ENCODE measurements at regions not wholly inside any gene's neighbourhood (a gene's known extent, or its start where the extent isn't known, plus 50 kb on each side); places are given as distances from the start of the nearest gene placed in this dataset.
"Not testable (repeated sequence)": the region's sequence is repeated elsewhere in the genome, so short reads cannot be mapped to it uniquely, and the experiment has no call there.

DNA sequence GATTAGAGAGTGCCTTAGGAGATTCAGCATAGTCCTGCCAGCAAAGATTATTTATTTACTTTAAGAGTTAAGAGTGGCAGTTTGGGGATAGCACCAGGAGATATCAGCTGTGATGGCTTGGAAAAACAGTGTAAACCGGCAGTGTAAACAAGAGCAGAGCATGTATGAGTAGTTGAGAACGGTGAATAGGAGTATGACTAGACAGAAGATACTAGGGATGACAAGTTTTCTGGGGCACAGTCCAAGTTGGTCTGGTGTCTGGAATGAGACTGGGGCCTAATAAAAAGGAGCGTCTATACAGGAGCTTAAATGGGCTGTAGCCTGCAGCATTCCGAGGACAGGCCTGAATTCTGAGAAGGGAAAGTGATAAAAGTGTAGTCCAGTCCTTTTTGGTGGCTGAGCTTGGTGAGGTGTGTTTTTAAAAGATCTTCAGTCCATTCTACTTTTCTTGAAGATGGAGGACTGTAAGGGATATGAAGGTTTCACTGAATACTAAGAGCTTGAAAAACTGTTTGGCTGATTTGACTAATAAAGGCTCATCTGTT is 117.8 kb downstream of the TLR5 start:
- not testable (repeated sequence) for DNase-seq

DNA sequence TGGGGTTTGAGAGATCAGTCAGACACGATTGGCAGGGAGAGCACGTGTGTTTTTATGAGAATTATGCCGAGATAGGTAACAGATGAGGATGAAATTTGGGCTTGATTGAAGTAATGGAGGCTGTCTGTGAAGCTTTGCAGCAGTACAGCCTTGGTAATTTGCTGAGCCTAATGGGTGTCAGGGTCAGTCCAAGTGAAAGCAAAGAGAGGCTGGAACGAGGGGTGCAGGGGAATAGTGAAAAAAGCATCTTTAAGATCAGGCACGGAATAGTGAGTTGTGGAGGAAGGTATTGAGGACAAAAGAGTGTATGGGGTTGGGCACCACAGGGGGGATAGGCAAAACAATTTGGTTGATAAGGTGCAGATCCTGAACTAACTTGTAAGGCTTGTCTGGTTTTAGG is 116.4 kb downstream of the TLR5 start:
- DNase-seq: not testable (repeated sequence)

DNA sequence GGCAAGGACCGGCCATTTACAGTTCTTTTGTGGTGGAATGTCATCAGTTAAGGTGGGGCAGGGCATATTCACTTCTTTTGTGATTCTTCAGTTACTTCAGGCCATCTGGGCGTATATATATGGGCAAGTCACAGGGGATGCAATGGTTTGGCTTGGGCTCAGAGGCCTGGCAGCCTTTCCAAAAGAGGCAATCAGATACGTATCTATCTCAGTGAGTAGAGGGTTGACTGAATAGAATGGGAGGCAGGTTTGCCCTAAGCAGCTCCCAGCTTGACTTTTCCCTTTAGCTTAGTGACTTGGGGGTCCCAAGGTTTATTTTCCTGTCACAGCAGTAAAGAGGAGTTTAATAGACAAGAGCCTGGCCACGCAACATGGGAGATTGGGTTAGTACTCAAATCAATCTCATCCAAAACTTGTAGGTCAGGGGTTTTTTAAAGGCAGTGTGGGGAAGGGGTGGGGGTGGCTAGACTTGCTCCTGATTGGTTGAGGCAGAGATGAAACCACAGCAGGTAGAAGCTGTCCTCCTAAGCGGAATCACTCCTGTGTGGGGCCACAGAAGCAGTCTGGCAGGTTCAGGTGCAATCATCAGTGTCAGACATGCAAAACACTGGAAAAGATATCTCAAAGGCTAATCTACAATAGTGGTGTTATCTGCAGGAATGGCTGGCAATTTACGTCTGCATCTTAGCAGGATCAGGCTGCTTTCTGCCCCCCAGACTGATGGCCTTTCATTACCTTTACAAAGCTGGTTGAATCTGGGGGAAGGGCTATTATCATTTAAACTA is 112.9 kb downstream of the TLR5 start:
- DNase-seq: no peak

DNA sequence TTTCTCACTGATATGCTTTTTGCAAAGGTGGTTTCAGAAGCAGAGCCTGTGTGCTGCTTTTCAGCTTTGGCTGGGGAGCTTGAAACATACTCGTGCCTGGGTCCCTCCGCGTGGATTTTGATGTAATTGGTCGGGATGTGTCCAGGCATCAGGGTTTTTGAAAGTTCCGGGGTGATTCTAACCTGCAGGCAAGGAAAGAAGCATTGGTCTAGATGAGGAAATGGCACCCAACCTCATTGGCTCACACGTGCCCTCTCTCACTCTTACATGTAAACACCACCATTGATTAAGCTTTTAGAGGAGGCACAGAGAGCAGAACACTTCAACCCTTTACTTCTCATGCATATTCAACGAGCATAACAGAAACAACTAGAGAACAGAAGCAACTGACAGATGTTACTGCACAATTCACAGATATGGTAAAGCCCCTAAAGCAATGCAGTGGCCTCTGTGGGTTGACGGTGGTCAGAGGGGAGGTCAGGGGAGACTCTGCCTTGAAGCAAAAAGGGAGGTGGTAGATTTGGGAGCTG is 112.1 kb downstream of the TLR5 start:
- no peak for DNase-seq

DNA sequence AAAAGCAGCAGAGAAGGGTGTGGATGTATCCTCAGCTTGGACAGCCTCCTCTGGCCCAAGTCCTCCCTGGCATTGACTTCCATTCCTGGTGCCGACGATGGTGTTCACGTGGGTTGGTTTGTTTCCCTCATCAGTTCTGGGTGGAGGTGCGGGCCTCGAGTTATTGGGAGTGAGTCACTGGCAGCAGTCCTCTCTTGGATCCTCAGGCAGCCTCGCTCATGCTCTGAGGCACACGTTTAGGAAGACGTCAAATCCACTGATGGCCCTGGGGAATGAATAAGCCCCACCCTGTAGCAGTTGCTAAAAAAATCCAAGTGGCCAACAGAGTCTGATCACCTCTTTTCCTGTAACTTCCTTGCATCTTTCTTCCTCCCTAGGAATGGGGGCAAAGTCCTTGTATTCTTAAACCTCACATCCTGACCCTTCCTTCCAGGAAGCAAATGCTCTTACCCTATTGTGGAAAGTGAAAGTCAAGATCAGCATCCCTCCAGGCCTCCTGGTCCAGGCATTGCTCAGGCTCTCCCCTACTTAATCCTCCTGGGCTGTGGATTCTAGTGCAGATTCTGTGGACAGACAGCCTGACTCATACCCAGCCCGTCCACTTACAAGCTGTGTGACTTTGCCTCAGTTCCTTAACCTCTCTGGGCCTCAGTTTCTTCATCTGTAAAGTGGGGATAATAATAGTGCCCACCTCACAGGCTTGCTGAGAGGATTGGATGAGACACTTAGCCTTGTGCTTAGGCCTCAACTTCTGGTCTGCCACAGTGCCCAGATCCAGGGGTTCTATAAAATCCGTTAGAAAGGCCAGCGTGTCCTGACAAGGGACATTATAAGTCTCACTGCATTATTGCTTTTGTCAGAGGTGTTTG is 111.1 kb downstream of the TLR5 start:
- no peak for DNase-seq

DNA sequence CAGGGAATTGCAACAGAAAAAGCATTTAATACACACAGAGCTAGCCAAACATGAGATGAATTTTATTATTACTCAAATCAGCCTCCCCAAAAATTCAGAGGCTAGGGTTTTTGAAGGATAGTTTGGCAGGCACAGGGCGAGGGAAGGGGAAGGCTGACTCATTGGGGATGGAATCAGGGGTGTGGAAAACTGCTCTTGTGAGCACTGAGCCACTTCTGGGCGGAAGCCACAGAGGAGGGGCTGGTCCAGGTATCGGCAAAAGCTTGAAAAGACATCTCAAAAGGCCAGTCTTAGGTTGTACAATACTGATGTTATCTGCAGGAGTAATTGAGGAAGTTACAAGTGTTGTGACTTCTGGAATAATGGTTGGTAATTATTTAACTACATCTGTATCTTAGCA is 109.4 kb downstream of the TLR5 start:
- DNase-seq: no peak

DNA sequence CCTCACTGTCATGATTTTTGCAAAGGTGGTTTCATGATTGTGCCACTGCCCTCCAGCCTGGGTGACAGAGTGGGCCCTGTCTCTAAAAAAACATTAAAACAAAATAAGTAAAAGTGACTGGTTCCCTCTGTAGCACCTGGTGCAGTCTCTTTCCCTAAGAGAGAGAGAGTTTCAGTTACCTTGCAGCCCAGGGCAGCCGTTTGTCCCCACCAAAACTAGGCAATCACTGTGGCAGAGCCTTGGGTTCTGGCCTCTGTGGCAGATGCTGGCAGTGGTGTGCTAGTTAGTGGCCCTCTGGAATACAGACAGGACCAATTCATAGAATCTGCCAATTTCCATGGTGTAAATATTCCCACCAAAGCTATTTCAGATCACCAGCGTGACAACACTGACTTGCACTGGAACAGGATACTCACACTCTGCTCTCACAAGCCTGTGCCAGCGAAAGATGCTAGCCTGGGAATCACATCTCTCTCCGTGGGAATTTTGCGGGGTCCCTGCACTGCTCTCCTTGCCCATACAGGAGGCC is 108.7 kb downstream of the TLR5 start:
- DNase-seq: no peak

DNA sequence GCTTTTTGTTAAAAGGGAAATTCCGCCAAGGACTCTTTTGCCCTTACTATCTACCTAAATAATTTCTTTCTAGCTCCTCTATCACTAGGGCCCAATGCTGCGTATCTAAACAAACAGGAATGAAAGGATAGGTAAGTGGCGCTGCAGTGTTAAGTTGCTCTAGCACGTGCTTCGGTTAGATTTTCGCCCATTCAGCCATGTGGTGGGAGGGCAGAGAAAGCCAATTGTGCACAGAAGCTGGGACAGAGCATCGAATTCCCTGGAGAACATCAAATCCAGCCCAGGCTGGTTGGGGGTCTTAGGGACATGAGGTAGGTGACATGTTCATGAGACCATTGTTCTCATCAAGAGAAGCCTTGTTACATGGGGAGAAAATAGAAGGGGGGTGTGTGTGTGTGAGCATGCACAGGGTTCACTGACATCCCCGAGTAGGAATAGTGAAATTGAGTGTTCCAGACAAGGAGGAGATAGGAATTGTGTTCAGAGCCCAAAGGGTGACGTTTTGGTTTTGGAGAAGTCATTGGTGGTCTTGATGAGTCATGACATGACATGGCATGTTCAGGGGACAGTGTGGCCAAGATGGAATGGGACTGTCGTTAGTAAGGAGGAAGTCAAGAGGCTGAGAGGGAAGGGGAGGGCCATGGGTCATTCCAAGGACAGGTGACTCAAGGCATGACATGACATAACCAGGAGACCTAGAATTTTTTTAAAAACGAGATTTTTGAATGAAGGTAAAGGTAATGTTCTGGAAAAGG is 107.1 kb downstream of the TLR5 start:
- no peak for DNase-seq

DNA sequence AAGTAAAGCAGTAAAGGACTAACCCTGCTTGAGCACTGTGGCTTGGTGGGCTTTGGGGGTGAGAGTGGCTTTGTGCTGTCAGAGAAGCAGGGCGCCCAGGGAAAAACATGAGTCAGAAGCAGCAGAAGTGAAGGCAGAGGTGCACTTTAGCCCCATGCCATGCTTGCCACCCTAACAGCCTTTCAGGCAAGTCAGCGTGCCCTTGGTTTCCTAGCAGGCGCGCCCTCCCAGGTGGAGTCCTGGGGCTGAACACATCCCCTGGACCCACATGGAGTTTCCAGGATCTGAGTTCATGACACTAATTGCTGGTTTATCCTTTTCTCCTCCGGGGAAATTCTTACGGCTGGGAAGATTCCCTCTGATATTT is 106.6 kb downstream of the TLR5 start:
- DNase-seq: no peak

DNA sequence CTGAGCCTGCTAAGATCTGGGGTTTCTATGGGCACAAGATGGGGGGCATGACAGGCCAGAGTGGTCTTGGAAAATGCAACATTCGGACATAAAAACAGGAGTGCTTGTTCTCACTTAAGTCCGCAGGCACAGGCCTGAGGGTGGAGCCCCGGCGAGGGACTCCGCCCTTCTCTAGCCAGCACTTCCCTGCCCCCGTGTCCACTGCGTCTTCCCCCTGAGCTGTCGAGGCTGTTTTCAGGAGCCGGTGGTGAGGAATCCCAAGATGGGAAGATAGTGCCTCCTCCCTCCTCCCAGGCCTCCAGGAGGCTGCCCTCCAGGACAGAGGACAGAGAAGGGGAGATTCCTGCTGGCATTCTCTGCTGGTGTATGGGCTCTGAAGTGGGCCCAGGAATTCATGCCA is 105.2 kb downstream of the TLR5 start:
- DNase-seq: no peak

DNA sequence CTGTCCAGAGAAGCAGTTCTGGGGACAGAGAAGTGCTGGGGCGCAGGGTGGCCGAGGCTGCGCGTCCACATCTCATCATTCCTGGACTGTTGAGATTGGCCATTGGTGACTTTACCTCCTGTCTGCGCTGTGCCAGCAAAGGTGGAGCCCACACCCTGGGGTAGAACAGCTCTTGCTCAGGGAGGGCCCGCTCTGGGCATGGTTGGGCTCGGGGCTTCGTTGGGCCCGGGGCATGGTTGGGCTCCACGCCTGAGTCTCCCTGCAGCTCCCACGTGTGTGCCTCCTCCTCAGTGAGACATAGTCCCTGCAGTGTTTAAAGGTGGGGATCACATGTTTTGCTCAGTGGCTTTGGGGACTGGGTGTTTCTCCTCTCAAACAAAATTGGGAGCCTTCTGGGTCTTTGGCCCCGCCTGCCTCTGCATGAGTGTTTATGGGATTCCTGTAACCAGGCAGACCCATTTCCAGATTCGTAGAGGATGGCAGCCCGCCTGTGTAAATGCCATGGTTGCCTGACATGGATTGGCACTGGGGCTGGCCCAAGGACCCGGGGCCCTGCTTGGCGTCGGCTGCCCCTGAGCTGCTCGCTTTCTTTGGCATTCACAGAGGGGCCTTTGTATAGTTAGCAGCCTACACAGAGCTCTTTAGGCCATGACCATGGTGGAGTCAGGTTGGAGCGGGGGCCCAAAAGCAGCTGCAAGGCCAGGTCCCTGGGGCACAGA is 104.6 kb downstream of the TLR5 start:
- DNase-seq: no peak

DNA sequence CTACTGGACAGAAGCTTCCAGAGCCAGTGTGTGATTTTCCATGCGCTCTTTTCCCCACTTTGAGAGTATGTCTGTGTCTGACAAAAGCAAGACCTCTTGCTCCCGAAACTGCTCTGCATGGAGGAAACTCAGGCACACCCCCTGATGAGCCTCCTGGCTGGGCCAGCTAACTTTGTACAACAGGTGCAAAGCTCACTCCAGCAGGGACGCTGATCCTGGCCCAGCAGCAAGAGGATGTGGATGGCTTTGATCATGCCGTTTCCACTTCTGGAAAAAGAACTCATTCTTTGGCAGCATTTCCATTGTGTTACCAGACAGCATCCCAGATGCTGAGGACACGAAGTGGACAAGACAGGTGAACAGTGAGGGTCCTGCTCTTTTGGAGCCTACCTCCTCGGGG is 103.1 kb downstream of the TLR5 start:
- no peak for DNase-seq

DNA sequence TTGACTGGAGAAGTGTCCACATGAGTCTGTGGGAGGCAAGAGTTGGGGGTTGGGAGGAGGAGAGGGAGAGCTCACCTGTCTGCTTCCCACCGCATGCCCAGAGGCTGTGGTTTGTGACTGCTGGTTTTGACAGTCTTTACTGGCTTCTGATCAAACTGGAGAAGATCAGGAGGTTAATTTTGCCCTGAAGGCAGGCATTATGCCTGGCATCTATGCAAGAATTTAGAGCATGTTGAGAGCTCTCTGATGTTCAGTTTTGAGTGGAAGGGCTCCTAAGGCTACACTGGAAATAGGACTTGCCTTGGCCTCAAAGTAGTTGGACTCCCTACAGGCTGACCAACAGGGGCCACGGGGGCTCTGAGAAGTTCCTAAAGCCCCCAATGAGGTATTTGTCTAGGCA is 101.6 kb downstream of the TLR5 start:
- no peak for DNase-seq

DNA sequence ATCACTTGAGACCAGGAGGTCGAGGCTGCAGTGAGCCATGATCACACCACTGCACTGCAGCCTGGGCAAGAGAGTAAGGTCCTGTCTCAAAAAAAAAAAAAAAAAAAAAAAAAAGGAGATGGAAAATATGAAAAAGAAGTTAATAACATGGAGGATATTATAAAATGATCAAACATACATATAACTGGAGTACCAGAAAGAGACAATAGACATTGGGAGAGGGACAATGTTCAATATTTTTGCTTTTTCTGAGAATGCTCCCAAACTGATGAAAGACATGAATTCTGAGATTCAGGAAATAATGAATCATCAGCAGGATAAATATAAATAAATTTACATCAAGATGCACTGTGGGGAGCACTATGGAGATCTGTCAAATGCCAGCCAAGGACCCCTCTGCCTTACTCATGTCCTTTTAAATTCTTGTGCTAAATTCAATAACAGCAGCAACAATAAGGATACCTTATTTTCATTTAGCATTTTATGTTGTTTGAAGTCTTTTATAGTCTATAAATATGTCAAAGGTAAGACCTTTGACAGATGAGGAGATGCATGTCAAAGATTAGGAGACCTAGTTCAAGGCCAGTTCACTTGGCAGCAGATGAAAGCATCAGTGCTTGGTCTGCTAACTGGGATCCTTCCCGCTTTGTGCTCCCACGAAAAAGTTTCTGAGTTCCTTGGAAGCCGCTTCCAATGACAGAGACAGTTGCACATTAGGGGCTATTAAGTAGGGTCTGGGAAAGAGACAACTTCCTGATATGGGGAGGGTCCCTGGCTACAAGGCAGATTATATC is 97.7 kb downstream of the TLR5 start:
- DNase-seq: no peak

DNA sequence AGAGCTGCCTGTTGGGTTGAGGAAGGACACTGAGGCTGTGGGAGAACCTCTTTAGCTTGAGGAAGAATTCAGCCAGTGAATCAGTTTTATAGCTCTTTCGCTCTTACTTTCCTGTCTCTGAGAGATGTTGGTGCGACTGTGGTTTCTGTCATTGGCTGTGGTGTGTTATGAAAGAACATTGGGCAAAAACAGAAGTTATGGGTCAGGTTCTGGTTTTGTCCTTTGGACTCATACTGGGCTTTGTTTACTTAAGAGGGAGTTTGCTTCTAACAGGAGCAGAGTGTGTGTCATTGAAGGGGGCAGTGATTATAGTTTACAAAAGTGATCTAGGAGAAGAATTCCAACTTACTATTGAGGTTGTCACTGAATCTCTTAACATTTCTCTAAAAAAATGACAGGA is 97.0 kb downstream of the TLR5 start:
- DNase-seq: no peak

DNA sequence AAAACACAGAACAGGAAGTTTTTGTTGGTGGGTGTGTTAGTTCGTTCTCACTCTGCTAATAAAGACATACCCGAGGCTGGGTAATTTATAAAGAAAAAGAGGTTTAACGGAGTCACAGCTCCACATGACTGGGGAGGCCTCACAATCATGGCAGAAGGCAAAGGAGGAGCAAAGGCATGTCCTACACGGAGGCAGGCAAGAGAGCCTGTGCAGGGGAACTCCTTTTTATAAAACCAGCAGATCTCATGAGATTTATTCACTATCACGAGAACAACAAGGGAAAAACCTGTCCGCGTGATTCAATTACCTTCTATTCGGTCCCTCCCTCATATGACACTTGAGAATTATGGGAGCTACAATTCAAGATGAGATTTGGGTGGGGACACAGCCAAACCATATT is 96.6 kb downstream of the TLR5 start:
- not testable (repeated sequence) for DNase-seq

DNA sequence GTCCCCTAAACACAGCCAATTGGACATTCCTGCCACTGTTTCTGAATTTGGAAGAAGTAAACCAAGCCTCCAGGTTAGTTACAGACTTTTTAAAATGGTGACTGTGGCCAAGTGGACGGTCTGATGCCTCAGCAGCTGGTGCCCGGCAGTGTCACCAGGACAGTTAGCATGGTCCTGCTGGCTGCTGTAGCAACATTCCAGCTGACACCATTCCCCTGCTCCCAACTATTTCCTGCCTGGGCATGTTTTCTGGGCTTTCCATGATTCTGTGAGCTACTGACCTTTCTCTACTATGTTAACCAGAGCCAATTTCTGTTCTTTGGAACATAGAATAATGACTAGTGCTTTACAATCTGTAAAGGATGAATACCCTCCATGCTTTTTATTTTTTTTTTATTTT is 95.0 kb downstream of the TLR5 start:
- no peak for DNase-seq

DNA sequence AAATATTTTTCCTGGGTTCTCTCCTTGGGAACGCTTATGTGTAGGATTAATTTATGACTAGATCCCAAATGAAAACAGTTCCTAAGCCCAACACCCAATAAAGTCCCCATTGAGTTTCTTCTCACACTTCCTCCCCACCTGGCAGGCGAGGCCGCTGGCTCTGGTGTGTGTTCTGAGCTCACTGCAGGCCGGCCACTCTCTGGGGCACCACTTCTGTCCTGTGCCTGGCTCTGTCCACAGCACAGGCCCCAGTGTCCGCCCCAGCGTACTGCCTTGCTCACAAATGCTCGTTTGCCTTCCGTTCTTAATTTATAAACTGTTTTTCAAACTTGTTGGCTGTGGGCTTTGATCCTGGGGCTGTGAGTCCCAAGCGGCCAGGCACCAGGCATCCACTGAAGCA is 90.6 kb downstream of the TLR5 start:
- no peak for DNase-seq

DNA sequence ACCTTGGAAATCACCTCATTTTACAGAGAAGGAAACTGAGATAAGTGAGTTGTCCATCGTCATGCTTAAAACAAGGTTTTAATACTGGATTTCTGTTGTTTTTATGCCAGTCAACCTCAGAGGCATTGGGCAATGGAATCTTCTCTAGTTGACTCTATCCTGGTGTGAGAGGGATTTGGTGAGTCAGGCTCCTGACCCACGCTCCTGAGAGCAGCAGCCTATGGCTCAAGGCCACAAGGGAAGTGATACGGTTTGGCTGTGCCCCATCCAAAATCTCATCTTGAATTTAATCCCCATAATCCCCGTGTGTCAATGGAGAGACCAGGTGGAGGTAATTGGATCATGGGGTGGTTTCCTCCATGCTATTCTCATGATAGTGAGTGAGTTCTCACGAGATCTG is 90.1 kb downstream of the TLR5 start:
- no peak for DNase-seq

DNA sequence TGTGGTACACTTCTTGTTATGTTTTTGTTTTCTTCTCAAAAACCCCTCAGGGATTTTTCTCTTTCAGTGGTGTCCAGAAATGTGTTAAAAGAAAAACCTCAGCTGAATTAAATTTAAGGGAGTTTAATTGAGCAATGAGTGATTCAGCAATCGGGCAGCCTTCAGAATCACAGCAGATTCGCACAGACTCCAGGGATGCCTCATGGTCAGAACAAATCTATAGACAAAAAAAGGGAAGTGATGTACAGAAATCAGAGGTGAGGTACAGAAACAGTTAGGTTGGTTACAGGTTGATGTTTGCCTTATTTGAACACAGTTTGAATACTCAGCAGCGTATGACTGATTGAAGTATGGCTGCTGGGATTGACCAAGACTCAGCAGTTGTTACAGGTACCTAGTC is 86.2 kb downstream of the TLR5 start:
- DNase-seq: no peak

DNA sequence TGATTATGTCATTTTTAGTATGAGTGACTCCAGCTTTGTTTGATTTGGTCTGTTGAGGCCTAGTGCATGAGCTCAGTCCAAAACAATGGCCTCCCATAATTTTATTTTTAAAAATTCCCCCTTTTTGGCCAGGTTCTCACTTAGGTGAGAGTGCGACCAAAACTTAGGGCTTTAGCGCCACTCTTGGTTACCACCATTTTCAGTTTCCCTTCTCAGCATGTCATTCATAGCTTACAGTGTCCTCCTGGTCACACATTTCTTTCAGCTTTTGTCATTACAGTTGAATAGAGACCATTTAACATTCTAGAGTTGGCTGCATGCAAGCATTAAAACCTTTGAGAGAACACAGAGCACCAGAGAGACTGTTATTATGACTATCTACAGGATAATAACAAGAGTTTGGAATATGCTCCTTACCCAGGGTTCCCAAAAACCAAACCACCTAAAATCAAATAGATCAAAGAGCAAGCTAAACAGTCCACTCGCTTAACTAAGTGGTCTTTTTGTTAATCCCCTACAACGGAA is 85.4 kb downstream of the TLR5 start:
- no peak for DNase-seq
